ENCODE measurements at regions not wholly inside any gene's neighbourhood (a gene's known extent, or its start where the extent isn't known, plus 50 kb on each side); places are given as distances from the start of the nearest gene placed in this dataset.

DNA sequence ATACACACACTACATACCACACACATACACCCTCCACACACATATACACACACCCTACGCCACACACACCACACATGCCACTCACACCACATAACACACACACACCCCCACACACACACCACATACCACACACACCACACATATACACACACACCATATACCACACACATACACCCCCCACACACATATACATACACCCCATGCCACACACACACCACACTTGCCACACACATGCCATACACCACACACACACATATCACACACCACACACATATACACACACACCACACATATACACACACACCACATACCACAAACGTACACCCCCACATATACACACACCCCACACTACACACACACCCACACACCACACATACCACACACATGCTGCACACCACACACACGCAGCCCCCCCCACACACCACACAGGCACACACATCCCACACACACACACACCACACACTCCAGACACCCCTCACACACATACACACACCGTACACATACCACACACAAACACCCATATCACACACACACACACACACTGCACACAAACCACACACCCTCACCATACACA, 76.7 kb upstream of the TMPRSS2 start:
- H3K36me3 ChIP-seq (ENCODE audit: control insufficient read depth, low read length) = no peaks in the 10 kb centered on the region
- H3K4me1 ChIP-seq (ENCODE audit: control insufficient read depth, low read length) = no peaks in the 10 kb centered on the region
- H3K9me2 ChIP-seq (replicated peaks; ENCODE audit: control insufficient read depth, low read length) = no peaks in the 10 kb centered on the region
- no peak overlapping the region for H3K4me2 ChIP-seq (ENCODE audit: low read length)
- no peak overlapping the region for H3K4me3 ChIP-seq (ENCODE audit: low read length)
- no peaks in the 10 kb centered on the region for H3K79me2 ChIP-seq (ENCODE audit: control insufficient read depth, low read length)
- TF ChIP-seq, protein P1, sequence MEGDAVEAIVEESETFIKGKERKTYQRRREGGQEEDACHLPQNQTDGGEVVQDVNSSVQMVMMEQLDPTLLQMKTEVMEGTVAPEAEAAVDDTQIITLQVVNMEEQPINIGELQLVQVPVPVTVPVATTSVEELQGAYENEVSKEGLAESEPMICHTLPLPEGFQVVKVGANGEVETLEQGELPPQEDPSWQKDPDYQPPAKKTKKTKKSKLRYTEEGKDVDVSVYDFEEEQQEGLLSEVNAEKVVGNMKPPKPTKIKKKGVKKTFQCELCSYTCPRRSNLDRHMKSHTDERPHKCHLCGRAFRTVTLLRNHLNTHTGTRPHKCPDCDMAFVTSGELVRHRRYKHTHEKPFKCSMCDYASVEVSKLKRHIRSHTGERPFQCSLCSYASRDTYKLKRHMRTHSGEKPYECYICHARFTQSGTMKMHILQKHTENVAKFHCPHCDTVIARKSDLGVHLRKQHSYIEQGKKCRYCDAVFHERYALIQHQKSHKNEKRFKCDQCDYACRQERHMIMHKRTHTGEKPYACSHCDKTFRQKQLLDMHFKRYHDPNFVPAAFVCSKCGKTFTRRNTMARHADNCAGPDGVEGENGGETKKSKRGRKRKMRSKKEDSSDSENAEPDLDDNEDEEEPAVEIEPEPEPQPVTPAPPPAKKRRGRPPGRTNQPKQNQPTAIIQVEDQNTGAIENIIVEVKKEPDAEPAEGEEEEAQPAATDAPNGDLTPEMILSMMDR (IDR thresholded peaks at IDR 0.05; ENCODE audit: low read depth, low read length, poor library complexity, severe bottlenecking) = no peak
- no peak for TF ChIP-seq EZH2phosphoT487 (IDR thresholded peaks at IDR 0.05; ENCODE audit: borderline replicate concordance, low read length)
- no peaks in the 10 kb centered on the region for H3K9me3 ChIP-seq (ENCODE audit: control insufficient read depth, insufficient read depth, low read length)
- no peaks in the 10 kb centered on the region for H4K20me1 ChIP-seq (ENCODE audit: control insufficient read depth, insufficient read depth, low read depth, low read length)
- H3F3A ChIP-seq (ENCODE audit: control insufficient read depth, insufficient read depth) = no peaks in the 10 kb centered on the region
- H3K27ac ChIP-seq (ENCODE audit: low read depth, low read length) = no peak overlapping the region
- H3K27me3 ChIP-seq (ENCODE audit: control insufficient read depth, low read length) = no peaks in the 10 kb centered on the region; the same call in 1 of the 2 replicates

DNA sequence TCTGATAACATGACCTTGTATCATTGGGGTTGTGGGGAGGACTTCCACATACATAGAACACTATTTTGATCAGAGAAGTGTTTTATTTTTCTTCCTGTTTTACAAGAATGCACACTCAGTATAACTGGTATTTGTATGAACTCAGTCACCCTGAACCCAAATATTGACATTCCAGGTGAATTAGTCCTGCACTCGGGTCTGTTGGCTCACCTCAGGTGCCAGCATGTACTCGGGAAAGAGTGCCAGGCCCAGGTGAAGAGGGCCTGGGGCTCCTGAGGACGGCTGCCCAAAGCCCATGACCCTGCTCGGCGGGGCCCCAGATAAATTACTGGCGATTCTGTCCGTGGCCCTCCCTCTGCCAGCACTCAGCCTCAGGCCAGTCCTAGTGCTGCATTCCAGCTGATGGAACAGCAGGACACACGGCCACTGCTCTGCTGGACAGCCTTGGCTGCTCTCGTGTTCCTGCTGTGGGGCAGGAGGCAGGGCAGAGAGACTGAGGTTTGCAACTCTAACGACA, 75.4 kb upstream of the TMPRSS2 start:
- TF ChIP-seq, protein P1 (IDR thresholded peaks at IDR 0.05; ENCODE audit: low read depth, low read length, poor library complexity, severe bottlenecking) = no peak
- TF ChIP-seq EZH2phosphoT487 (IDR thresholded peaks at IDR 0.05; ENCODE audit: borderline replicate concordance, low read length) = no peak
- Histone ChIP-seq H3K4me1 (ENCODE audit: control insufficient read depth, low read length) (no peaks in the 10 kb centered on the region), H3F3A (ENCODE audit: control insufficient read depth, insufficient read depth) (no peaks in the 10 kb centered on the region), H4K20me1 (ENCODE audit: control insufficient read depth, insufficient read depth, low read depth, low read length) (no peaks in the 10 kb centered on the region), H3K36me3 (ENCODE audit: control insufficient read depth, low read length) (no peaks in the 10 kb centered on the region), H3K9me2 (replicated peaks; ENCODE audit: control insufficient read depth, low read length) (no peaks in the 10 kb centered on the region; the same call in 1 of the 2 replicates), H3K79me2 (ENCODE audit: control insufficient read depth, low read length) (no peaks in the 10 kb centered on the region), H3K4me2 (ENCODE audit: low read length) (no peak overlapping the region), H3K27ac (ENCODE audit: low read depth, low read length) (no peak overlapping the region), H3K27me3 (ENCODE audit: control insufficient read depth, low read length) (no peaks in the 10 kb centered on the region; the same call in 1 of the 2 replicates), H3K4me3 (ENCODE audit: low read length) (no peak overlapping the region), H3K9me3 (ENCODE audit: control insufficient read depth, insufficient read depth, low read length) (peaks cover 3% of the 10 kb centered on the region; the same call in 1 of the 2 replicates)

DNA sequence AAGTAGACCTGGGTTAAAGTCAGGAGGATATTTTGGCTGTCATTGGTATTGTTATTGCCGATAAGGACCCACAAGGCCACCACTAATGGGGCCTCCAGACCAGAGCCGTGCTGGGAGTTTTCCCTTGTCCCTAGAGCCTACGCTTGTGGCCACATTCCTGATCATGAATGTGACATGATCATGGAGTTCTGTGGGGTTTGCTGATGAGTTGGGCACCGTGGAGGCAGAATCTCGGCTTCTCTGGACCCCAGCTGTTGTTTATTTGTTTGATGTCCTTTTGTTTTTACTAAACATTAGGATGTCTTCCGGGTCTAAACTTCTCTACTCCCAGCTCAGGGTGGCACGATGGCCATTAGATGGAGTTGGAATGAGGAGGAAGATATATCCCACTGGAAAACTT, 74.9 kb upstream of the TMPRSS2 start:
- Histone ChIP-seq H3K36me3 (ENCODE audit: control insufficient read depth, low read length) (no peaks in the 10 kb centered on the region), H3K9me3 (ENCODE audit: control insufficient read depth, insufficient read depth, low read length) (peaks cover 3% of the 10 kb centered on the region; the same call in 1 of the 2 replicates), H3K4me3 (ENCODE audit: low read length) (no peak overlapping the region), H3K4me2 (ENCODE audit: low read length) (no peak overlapping the region), H3K4me1 (ENCODE audit: control insufficient read depth, low read length) (no peaks in the 10 kb centered on the region), H3K79me2 (ENCODE audit: control insufficient read depth, low read length) (no peaks in the 10 kb centered on the region), H3K27ac (ENCODE audit: low read depth, low read length) (no peak overlapping the region), H4K20me1 (ENCODE audit: control insufficient read depth, insufficient read depth, low read depth, low read length) (no peaks in the 10 kb centered on the region), H3F3A (ENCODE audit: control insufficient read depth, insufficient read depth) (no peaks in the 10 kb centered on the region), H3K9me2 (replicated peaks; ENCODE audit: control insufficient read depth, low read length) (no peaks in the 10 kb centered on the region; the same call in 1 of the 2 replicates), H3K27me3 (ENCODE audit: control insufficient read depth, low read length) (no peaks in the 10 kb centered on the region; the same call in 1 of the 2 replicates)
- TF ChIP-seq EZH2phosphoT487 (IDR thresholded peaks at IDR 0.05; ENCODE audit: borderline replicate concordance, low read length) = no peak
- TF ChIP-seq, protein P1 (IDR thresholded peaks at IDR 0.05; ENCODE audit: low read depth, low read length, poor library complexity, severe bottlenecking) = no peak
